Activated CD4-positive, alpha-beta T cell treated with anti-CD3 and anti-CD28 coated beads for 4 hours (primary cell): ENCODE measurements at regions not wholly inside any gene's neighbourhood (a gene's known extent, or its start where the extent isn't known, plus 50 kb on each side); places are given as distances from the start of the nearest gene placed in this dataset.

Experiments
- DNase-seq, 2 donors: peaks; one replicate each; pipeline ENCODE4 v3.0.0-alpha.2; 2020

DNA sequence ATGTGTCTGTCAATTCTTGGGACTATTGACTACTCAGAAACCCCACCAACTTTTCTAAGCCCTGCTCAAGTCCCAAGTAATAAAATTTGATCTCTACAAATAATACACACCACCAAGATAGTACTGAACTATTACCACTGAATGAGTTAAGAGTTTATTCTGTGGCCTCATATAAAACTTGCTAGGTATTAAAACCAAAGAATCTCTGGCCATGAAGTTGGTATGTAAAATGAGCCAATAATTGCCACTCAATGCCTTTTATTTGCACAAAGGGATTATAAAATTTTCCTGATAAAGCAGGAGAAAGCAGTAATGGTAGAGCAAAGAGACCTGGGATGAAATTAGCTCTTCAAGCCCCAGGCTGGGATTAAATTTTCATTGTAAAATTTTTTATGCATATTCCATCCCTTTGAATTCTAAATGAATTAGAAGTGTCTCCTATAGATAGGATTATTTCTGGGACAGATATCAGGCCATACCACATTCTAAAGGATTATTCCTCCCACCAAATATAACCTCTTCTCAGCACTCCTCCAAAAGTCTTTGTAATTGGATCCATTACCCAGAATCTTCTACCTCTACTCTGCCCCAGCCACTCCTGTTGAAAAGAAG lies 450.5 kb upstream of the ACVR2A start:
- no peak for DNase-seq

DNA sequence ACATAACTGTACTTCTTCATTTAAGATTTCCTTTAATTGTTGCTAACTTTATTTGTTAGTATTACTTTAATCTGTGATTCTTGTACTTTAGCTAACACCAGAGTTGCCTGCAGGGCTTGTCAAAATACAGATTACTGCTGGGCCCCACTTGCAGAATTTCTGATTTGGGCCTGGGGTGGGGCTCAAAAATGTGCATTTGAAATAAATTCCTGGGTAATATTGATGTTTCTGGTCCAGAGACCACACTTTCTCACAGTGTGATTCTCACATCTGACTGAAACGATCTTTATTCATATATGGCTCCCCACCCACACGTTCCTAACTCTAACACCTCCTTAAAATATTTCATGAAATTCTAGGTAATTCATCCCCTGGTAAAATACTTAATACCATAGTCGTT lies 452.6 kb upstream of the ACVR2A start:
- DNase-seq: no peak

DNA sequence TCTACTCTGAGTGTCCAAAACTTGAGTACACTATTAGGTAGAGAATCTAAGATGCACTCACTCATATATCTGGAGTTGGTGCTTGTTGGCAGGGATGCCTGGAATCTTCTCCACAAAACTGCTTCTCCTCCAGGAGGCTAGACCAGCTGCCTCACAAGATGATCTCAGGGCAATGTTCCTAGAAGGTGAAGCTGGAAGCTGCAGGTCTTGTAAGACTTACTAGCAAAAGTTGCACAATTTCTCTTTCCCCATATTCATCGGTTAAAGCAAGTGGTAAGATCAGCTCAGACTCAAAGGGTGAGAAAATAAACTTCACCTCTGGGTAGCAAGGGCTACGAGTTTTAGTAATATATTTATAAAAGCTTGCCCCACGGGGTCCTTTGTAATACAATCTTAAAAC lies 454.4 kb upstream of the ACVR2A start:
- no peak for DNase-seq

DNA sequence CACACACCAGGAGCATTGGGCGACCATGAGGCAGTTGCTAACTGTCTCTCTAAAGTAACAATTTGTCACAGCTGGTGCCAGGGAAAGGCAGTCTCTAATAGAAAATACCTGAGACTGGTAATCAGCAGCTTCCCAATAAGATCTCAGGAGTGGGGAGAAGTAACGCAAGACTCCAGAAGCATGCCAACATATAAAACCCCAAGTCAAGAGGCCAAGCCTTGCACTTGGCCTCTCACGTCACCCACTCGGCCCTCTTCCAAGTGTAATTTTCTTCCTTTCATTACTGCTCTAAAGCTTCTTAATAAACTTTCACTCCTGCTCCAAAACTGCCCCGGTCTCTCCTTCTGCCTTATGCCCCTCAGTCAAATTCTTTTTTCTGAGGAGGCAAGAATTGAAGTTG lies 455.6 kb upstream of the ACVR2A start:
- no peak for DNase-seq

DNA sequence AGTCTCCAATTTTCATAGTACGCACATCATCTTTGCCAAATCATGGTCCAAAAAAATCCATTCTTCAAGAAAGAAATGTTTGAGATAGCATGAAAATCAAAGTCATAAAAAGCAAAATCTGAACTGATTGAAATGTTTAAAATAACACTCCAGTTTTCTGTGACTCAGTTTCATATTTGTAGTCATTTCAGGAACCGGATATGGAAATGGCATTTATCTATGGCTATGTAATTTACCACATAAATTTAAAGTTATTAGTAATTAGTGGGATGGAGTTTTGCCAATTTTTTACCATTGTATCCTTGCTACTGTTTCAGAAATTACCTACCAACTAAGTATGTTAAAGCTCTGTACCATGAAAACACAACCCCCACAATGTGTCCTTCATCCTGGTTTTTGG lies 456.6 kb upstream of the ACVR2A start:
- no peak for DNase-seq

DNA sequence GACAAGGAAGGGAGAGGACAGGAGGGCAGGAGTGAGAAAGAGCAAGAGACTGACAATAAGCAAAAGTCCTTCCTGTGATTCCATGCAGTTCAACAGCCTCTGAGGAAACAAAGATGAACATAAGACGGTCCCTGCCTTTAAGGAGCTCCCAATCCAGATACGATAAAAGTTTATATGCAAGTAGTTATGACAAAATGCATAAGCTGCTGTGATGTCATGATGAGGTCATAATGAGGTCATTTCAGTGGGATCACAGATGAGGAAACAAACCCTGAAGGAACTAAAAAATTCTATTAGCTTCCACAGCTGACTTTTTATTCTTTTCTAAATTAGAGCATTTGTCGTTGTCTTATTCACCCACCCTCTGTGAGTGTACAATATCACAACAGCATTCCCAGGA lies 458.5 kb upstream of the ACVR2A start:
- no peak for DNase-seq

DNA sequence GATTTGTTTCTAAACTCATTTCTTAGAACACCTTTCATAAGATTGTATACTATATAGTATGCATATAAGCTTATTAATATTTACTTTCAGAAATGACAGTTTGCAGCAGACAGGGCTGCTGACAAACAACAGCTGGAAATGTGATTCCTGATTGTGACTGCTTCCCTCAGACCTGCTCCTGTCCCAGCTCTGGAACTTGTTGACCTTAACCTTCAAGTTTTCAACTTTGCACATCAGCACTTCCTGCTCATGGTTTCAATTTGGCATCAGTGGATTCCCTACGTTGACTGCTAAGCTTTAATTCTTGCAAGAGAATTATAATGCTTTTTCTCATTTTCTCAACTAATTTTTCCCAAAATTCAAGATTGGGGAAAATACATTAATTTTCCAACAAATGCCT lies 459.2 kb upstream of the ACVR2A start:
- DNase-seq: no peak

DNA sequence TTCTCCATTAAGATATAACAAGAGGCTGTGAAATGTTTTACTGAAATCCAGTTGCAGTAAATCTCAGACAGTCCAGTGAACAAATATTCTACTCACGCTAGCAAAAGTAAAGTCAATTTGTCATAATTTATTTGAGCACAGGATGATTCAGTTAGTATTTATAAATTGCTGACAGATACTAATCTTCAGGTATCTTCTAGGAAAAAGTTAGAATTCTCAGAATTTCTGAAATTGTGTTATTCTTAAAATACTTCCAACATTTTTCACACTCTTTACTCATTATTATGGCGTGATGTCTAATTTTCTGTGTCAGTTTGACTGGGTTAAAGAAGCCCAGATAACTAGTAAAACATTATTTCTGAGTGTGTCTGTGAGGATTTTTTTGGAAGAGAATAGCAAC lies 460.2 kb upstream of the ACVR2A start:
- DNase-seq: no peak

DNA sequence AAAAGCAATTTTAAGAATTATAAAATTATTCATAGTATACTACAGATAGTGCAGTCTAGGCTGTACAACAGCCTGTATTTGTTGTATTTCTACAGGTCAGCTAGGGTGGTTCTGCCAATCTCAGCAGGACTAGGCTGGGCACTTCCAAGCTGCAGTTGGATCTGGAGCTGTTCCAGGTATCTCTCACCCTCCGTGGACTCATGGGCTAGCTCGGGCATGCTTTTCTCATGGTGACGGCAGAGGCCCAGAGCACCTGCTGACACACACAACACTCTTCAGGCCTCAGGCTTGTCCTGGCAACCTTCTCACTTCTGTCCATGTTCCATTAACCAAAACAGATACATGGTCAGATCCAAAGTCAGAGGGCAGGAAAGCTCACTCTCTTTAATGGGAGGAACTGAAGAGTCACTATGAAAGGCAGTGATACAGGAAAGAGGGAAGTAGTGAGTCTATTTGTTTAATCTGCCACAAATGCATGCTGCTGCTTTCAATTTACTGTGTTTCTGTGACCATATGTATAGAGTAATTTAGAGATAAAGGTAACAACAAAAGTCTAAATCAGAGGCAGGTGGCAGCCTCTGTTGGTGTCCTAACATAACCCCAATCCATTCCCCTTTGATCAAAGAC lies 462.4 kb upstream of the ACVR2A start:
- no peak for DNase-seq

DNA sequence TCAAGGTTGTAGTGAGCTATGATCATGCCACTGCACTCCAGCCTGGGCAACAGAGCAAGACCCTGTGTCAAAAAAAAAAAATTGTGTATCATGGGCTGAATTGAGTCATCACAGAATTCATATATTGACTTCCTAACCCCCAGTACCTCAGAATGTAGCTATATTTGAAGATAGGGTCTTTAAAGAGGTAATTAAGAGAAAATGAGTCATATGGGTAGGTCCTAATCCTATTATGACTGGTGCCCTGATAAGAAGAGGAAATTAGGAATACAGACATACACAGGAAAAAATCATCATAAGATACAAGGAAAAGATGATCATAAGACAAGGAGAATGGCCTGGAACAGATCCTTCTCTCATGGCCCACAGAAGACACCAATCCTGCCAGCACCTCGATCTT lies 466.4 kb upstream of the ACVR2A start:
- DNase-seq: no peak

DNA sequence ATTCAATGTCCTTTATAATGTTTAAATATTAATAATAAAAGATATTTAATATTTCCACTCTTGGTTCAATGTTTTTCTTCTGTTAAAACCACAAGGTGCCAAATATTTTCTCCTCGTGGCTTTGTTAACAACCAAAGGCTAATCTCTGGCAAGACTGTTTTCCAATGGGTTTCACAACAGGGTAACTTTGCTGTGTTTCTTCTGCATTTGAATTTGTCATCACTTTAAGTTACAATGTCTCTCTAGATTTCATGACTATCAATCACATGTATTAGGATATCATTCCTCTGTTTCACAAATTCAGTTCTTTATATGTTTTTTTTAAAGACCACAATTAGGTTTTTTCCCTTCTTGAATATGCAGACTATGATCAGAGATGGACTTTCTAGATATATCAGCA lies 469.8 kb upstream of the ACVR2A start:
- DNase-seq: no peak

DNA sequence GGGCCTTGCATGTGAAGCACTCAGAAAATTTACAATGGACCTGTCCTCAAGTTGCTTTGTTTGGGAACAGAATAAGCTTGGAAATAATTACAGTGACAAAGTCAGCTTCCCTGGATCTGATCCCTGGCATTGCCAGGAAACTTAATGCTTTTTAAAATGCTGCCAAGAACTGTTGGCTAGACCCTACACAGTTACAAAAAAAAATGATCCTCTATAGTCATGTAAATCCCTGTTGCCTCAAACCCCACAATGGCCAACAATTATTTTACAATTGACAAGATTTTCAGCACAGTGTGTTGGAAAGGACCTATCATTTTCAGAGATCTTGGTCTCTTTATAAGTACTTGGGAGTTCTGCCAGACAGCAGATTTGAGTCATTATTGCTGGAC lies 470.4 kb upstream of the ACVR2A start:
- DNase-seq: no peak

DNA sequence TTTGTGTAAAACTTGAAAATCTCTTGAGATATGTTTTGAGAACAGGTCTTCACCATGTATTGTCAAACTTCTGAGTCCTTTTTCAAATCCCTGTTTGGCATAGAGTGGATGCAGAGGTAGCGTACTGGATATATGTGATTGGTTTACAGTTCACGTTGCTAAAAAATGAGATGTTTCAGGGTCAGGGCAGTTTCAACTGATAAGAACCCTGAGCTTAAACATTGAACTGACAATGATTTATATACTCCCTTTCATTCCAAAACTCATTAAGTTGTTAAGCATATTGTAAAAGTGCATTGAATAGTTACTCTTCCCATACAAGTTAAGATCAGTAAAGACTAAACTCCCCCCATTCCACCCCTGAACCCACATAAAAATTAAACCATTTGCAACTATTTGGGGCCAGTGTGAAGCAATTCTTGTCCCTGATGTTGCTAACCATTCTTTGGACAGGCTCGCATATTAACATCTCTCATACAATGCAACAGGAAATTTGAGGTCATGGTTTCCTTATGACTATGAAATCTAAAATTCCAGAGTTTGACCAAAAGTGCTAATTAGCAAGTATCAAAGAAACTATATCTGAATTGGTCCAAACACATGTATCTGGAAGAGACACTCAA lies 470.9 kb upstream of the ACVR2A start:
- no peak for DNase-seq

DNA sequence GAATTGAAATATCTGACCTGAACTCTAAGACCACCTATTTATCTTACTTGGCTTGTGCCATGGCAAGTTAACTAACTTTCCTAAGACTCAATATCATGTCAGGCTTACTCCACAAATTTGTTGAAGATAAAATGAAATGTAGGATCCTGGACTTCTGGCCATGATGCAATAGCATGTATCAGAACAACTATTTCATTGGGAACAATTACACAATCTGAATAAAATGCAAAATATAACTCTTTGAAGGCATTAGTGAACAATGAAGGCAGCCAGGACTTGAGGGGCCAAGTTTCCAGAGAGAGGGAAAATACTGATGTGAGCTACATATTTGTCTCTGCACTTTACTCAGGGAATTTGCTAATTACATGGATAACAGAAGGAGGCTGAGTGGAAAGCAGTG lies 476.5 kb upstream of the ACVR2A start:
- DNase-seq: no peak

DNA sequence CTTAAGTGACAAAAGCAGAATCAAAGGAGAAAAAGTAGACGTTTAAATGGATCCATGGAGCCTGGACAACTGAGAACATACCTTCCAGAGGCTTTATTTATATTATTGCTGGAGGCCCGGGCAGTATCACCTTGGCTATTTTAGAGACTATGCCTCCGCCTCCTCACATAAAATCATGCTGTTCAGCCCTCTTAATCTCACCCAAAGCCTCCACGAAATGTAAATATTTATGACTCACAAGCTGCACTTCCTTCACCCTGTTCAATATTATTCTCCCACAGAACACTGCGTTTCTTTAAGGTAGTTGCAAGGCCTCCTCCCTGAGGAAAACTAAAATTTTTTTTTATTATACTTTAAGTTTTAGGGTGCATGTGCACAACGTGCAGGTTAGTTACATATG lies 478.6 kb upstream of the ACVR2A start:
- DNase-seq: no peak

DNA sequence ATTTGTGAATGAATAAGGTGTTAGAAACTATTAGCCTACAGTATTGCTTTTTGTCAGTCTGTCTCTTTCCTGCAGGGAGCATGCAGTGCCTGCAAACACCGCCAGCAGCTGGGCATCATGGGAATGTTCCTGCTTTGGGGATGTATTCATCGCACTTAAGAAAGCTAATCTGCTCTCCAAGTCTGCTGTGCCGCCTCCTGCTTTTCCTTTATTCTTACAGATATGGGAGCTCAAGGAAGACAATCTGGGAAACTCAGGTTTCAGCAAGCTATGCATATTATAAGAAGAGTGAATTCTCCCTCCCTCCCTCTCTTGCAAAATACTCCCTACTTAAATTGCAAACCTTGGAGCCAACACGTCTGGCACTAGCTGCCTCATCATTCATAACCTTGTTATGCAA lies 479.2 kb upstream of the ACVR2A start:
- no peak for DNase-seq

DNA sequence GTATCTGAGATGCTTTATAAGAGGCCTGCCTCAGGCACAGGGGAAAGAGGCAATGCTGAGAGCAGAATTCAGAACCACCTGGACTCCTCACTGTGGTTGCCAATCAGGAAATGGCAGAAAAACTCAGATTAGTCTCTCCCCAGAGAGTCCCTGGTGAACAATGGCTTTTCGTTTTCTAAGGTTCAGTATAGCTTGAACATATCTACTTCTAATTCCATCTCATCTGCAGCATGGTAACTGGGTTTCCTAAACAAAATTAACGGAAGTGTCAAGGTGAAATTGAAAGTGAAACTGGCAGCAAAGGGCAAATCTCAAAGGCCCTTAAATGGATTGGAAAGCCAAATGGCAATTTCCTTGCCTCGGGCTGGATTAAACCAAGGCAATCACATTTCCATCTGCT lies 480.2 kb upstream of the ACVR2A start:
- no peak for DNase-seq

DNA sequence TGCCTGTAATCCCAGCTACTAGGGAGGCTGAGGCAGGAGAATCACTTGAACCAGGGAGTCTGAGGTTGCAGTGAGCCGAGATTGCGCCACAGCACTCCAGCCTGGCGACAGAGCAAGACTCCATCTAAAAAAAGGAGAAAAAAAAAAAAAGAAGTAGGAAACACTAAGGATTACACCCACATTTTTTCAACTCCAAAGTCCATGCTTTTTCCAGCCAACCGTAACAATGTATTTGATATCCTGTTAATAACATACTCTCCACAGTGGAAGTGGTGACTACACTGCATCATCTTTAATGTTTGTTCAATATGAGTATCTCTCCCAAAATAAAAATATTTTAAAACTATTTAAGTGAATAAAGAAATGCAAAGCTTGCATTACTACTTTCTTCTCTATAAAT lies 481.6 kb upstream of the ACVR2A start:
- DNase-seq: no peak

DNA sequence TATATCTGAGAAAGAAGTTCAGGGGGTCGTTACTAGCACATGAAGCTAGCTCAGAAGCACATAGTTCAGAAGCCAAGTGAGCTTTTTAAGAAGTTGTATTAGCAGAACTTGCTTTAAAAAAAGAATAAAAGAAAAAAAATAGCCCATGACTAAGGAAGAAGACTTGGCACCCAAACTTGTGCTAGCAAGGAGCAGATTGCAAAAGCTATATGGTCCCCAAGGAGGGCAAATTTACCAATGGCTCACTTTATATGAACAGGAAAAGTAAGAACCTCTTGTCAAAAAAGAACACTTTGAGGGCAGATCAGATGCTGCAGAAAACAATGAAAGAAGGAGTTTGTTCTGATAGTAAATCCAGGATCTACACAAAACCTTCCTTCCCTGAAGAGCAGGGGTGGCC lies 486.5 kb upstream of the ACVR2A start:
- no peak for DNase-seq

DNA sequence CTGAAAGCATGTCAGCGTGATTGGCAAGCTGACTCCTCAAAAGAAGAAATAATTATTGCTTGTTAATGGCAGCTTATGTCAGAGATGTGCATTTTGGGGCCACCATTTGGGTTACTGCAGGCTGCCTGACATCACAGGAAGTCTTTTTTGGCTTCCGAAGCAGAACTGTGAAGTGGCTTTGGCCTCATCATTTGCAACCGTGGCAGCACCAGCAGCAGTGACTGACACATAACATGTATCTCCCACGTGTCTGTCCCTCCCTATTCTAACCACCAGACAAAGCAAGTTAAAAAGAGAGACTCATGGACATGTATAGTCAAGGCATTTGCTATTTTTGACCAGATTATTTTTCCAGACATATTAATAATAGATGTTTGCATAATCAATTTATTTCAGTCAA lies 488.7 kb upstream of the ACVR2A start:
- DNase-seq: no peak

DNA sequence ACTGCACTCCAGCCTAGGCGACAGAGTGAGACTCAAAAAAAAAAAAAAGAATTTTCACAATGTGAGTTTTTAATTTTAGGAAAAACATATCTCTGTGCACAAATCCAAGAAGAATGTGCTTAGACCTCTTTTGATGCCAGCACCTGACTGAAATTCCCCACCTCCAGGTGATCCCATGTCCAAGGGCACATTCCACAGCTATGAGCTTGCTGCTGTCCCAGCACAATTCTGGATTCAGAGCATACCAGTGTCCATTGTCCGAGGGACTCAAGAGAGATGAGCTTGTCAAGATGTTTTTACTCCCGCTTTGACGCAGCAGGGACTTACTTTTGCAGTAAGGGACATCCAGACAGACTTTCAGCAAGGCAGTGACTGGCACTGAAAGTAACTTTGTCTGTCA lies 489.1 kb upstream of the ACVR2A start:
- no peak for DNase-seq

DNA sequence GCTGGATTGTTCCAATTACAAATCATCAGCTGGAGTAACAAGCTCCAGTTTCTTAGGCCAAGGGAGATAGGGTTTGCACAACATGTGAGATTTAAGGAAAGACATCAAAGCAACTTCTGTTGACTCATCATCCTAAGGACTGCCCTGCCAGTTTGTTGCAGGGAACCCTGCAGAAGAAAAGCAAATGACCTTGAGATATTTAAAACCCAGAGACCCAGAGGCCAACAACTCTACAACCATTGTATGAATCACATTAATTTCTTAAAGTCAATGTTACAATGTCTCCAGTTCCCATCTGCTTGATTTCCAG lies 491.8 kb upstream of the ACVR2A start:
- no peak for DNase-seq

DNA sequence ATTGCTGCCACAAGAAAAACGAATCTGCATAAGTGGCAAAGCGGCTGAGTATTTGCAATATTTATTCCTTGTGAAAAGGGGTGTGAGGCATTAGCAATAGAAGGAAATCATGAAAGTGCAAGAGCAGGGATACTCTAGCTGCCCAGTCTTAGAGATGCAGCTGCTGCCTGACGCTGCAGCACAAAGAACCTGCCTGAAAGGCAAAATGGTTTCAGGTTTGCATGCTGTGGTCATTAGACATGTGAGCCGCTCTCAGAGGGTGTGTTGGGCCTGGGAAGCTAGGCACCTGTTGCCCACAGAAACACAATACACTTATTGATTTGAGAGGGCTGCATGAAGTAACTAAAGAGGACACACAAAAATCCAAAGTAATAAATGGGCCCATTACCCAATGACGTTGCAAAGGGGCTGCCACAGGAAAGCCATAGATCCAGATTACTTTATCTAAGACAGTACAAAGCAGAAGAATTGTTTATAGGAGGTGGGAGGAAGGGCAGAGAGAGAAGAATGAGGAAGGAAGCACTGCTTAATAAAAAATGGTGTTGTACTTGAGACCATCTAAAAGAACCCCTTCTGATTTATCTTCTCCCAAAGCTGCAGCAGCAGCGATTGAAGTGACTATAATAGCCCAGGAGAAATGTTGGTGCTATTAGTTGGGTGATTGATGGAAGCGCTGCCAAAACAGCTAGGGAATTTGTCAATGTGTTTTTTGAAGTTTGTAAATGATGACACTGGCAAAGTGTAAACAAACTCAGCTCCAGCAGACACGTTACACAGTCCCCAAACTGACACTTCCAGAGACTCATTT lies 492.4 kb upstream of the ACVR2A start:
- no peak for DNase-seq

DNA sequence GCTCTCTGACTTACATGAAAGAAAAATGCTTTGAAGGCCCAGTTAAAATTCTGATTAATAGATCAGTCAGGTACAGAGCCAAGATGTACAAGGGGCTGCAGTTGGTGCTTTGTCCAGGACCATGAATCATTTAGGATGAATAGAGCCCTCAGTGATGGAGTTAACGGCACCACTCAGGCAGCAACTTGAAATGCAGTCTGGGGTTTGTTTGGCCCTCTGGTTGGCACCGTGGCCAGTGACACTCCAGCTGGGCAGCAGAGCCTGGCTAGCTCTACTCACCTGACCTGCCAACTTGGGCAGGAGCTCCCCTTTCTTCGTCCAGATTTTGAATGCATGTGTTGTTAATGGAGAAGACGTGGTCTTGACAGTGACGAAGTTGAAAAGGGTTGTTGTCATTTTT lies 493.0 kb upstream of the ACVR2A start:
- DNase-seq: no peak
